Subcutaneous abdominal adipose tissue (tissue), 5 donors: ENCODE measurements at regions not wholly inside any gene's neighbourhood (a gene's known extent, or its start where the extent isn't known, plus 50 kb on each side); places are given as distances from the start of the nearest gene placed in this dataset.

Experiments
- H3K27ac ChIP-seq: one replicate; pipeline ENCODE4 v1.7.0; 2013; ENCODE audit warnings: low read depth, mild to moderate bottlenecking, inconsistent platforms, low read length, moderate library complexity
- H3K27me3 ChIP-seq, 5 donors: one replicate each; pipeline ENCODE4 v1.7.0; 2013; ENCODE audit warnings: low read length in 5 of 5, inconsistent platforms in 1 of 5; ENCODE audit not compliant: control insufficient read depth in 5 of 5, insufficient read depth in 4 of 5
- H3K36me3 ChIP-seq, 5 donors: one replicate each; pipeline ENCODE4 v1.7.0; 2013; ENCODE audit warnings: low read length in 5 of 5; ENCODE audit not compliant: control insufficient read depth in 5 of 5, insufficient read depth in 5 of 5
- H3K4me1 ChIP-seq, 5 donors: one replicate each; pipeline ENCODE4 v1.7.0; 2013; ENCODE audit warnings: low read length in 5 of 5, mild to moderate bottlenecking in 3 of 5, moderate library complexity in 1 of 5; ENCODE audit not compliant: control insufficient read depth in 5 of 5, insufficient read depth in 5 of 5
- H3K4me3 ChIP-seq, 5 donors: one replicate each; pipeline ENCODE4 v1.7.0; 2013; ENCODE audit warnings: low read length in 5 of 5, low read depth in 1 of 5
- H3K9ac ChIP-seq, 5 donors: one replicate each; pipeline ENCODE4 v1.7.0; 2013; ENCODE audit warnings: low read length in 5 of 5, mild to moderate bottlenecking in 4 of 5, moderate library complexity in 3 of 5
- H3K9me3 ChIP-seq, 5 donors: one replicate each; pipeline ENCODE4 v1.7.0; 2013; ENCODE audit warnings: low read length in 5 of 5; ENCODE audit not compliant: control insufficient read depth in 5 of 5
- donor health status: healthy.
- donor health status: healthy.
- donor health status: healthy.
- donor health status: healthy.
- donor health status: healthy.

- Histone ChIP-seq H3K9me3 (peaks cover 0 to 16% (median 10%) of the 10 kb centered on the region in 5 donors), H3K9ac (no peak overlapping the region), H3K4me3 (no peak overlapping the region), H3K27me3 (no peaks in the 10 kb centered on the region), H3K27ac (no peak overlapping the region), H3K4me1 (peaks cover 0 to under 1% (median 0%) of the 10 kb centered on the region in 5 donors), H3K36me3 (no peaks in the 10 kb centered on the region)
These were observed 496.8 kb upstream of the PCDH9 start for GRCh38 chr13:67726979-67727378.

DNA sequence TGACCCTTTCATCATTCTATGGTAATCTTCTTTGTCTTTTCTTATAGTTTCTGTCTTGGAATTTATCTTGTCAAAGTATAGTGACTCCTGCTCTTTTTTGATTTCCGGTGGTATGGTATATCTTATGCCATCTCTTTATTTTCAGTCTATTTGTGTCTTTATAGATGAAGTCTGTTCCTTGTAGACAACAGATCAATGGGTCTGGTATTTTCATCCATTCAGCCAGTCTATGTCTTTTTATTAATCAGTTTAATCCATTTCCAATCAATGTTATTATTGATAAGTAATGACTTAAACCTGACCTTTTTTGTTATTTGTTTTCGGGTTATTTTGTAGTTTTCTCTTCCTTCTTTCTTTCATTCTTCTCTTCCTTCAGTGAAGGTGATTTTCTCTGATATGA is 495.9 kb upstream of the PCDH9 start:
- Histone ChIP-seq H3K4me3 (no peak overlapping the region), H3K9me3 (peaks cover 0 to 16% (median 10%) of the 10 kb centered on the region in 5 donors), H3K27me3 (no peaks in the 10 kb centered on the region), H3K36me3 (no peaks in the 10 kb centered on the region), H3K9ac (no peak overlapping the region), H3K27ac (no peak overlapping the region), H3K4me1 (no peaks in the 10 kb centered on the region)

DNA sequence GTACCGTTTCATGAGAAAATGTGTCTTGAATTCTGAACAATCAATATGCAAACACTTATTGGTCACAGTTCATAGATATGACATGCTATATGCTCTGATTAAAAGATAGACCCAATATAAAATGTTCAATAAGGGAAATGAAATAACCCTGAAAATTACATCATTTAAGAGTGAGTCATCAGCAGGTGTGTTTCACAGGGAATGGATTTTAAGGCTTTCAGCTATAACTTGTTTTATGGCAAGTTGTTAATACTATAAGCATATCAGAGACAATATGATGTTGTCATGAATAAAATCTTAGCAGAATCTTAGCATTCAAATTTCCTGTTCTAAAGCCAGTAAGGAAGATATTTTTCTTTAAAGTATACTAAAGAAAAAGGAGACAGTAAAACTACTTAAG is 483.4 kb upstream of the PCDH9 start:
- H3K4me3 ChIP-seq = no peak overlapping the region
- H3K27ac ChIP-seq = no peak overlapping the region
- no peaks in the 10 kb centered on the region for H3K9me3 ChIP-seq
- no peak overlapping the region for H3K9ac ChIP-seq
- H3K4me1 ChIP-seq = no peaks in the 10 kb centered on the region
- no peaks in the 10 kb centered on the region for H3K27me3 ChIP-seq
- H3K36me3 ChIP-seq = no peaks in the 10 kb centered on the region

GRCh38 chr13:67696775-67697174 is 466.6 kb upstream of the PCDH9 start:
- H3K36me3 ChIP-seq = no peaks in the 10 kb centered on the region
- H3K4me3 ChIP-seq = no peak overlapping the region
- peaks cover 0 to 4% (median 0%) of the 10 kb centered on the region in 5 donors for H3K4me1 ChIP-seq
- H3K9ac ChIP-seq = no peak overlapping the region
- no peaks in the 10 kb centered on the region for H3K27me3 ChIP-seq
- H3K27ac ChIP-seq = no peak overlapping the region
- no peaks in the 10 kb centered on the region for H3K9me3 ChIP-seq

GRCh38 chr13:67664502-67664901 is 434.4 kb upstream of the PCDH9 start:
- no peaks in the 10 kb centered on the region for H3K4me1 ChIP-seq
- H3K9me3 ChIP-seq = no peaks in the 10 kb centered on the region
- no peak overlapping the region for H3K4me3 ChIP-seq
- no peaks in the 10 kb centered on the region for H3K27me3 ChIP-seq
- no peak overlapping the region for H3K27ac ChIP-seq
- no peak overlapping the region for H3K9ac ChIP-seq
- no peaks in the 10 kb centered on the region for H3K36me3 ChIP-seq

DNA sequence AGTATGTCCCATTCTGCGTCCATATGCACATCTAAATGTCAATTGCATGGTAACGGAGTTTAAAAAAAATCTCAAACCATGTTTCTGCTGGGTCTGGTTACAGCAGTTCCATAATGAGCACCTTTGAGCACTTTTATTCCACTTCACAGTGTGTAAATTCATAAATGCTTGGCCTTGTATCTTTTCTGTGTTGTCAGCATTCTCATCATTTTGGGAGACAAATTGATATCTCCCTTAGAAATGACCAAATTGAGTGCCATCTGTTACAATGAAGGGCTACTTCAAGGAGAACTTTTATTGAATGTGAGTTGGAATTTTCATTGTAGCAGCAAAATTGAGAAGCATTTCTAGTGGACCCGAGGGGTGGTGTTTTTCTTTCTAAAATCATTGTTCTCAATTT is 432.9 kb upstream of the PCDH9 start:
- H3K4me1 ChIP-seq = no peaks in the 10 kb centered on the region
- H3K4me3 ChIP-seq = no peak overlapping the region
- no peak overlapping the region for H3K9ac ChIP-seq
- H3K27me3 ChIP-seq = no peaks in the 10 kb centered on the region
- no peaks in the 10 kb centered on the region for H3K9me3 ChIP-seq
- no peak overlapping the region for H3K27ac ChIP-seq
- H3K36me3 ChIP-seq = no peaks in the 10 kb centered on the region

DNA sequence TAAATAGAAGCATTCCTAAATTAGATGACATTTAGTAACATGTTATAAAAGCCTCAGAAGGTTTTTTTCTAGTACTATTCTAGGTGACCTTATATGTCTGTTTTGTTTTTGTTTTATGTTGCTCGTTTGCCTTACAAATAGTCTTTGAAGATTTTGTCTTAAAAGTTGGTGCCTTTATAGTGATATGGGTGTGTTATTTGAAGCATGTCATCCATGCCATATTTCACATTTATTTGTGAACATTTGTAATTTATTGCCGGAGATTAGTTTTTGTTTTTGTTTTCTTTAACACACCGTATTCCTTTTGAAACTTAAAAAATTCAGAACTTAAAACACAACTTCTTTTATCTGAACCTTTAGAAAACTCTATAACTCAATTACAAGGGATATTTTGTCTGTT is 422.8 kb upstream of the PCDH9 start:
- no peaks in the 10 kb centered on the region for H3K9me3 ChIP-seq
- no peak overlapping the region for H3K27ac ChIP-seq
- no peak overlapping the region for H3K4me3 ChIP-seq
- no peaks in the 10 kb centered on the region for H3K27me3 ChIP-seq
- no peak overlapping the region for H3K9ac ChIP-seq
- no peaks in the 10 kb centered on the region for H3K4me1 ChIP-seq
- no peaks in the 10 kb centered on the region for H3K36me3 ChIP-seq

GRCh38 chr13:67651908-67652465 is 421.9 kb upstream of the PCDH9 start:
- H3K4me3 ChIP-seq = no peak overlapping the region
- no peak overlapping the region for H3K9ac ChIP-seq
- no peaks in the 10 kb centered on the region for H3K27me3 ChIP-seq
- no peaks in the 10 kb centered on the region for H3K4me1 ChIP-seq
- no peaks in the 10 kb centered on the region for H3K9me3 ChIP-seq
- H3K27ac ChIP-seq = no peak overlapping the region
- H3K36me3 ChIP-seq = no peaks in the 10 kb centered on the region

DNA sequence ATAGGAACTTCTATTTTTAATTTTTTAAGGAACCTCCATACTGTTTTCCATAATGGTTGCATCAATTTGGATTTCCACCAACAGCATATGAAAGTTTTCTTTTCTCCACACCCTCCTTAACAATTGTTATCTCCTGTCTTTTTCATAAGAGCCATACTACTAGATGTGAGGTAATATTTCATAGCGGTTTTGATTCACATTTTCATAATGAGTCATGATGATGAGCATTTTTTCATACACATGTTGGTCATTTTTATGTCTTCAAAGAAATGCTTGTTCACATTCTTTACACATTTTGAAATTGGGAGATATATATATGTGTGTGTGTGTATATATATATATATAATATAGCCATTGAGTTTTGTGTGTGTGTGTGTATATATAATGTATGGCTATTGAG is 420.3 kb upstream of the PCDH9 start:
- H3K27me3 ChIP-seq = no peaks in the 10 kb centered on the region
- H3K9ac ChIP-seq = no peak overlapping the region
- no peaks in the 10 kb centered on the region for H3K36me3 ChIP-seq
- H3K4me1 ChIP-seq = no peaks in the 10 kb centered on the region
- H3K27ac ChIP-seq = no peak overlapping the region
- H3K4me3 ChIP-seq = no peak overlapping the region
- no peaks in the 10 kb centered on the region for H3K9me3 ChIP-seq

DNA sequence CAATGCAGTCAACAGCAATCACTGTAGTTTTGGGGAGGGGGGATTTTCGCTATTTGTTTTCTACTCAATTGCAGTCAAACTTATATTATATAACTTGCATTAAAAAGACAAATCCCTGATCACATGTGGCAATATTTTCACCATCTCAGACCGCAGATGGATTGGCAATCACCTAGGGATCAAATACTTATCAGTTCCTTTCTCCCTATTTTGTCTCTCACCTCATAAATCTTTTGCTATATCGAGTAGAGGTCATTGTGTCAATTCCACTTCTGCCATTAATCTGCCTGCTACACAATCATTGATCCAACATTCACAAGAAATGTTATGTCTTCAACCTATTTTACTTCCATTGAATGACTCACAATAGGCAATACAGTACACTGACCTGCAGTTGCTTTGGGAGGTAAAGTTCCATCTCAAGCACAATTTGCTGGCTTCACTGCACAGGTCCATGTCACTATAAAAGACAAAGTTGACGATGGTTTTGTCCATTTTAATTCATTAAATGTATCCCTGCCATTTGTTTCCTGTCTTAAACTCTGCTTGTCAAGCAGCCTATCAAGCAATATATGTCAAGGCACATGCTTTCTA is 415.8 kb upstream of the PCDH9 start:
- H3K27me3 ChIP-seq = peaks cover 0 to 3% (median 0%) of the 10 kb centered on the region in 5 donors
- H3K9ac ChIP-seq = no peak overlapping the region
- no peaks in the 10 kb centered on the region for H3K36me3 ChIP-seq
- no peaks in the 10 kb centered on the region for H3K4me1 ChIP-seq
- H3K9me3 ChIP-seq = no peaks in the 10 kb centered on the region
- no peak overlapping the region for H3K27ac ChIP-seq
- no peak overlapping the region for H3K4me3 ChIP-seq
